COLO829 (cell line): ENCODE measurements at regions not wholly inside any gene's neighbourhood (a gene's known extent, or its start where the extent isn't known, plus 50 kb on each side); places are given as distances from the start of the nearest gene placed in this dataset.

Experiments used
- DNase-seq: peaks from one replicate; pipeline ENCODE4 v3.0.0; 2012; ENCODE audit warnings: low spot score

GRCh38 chr4:123841447-123842121 is 445.0 kb downstream of the SPRY1 start:
- no peak for DNase-seq

DNA sequence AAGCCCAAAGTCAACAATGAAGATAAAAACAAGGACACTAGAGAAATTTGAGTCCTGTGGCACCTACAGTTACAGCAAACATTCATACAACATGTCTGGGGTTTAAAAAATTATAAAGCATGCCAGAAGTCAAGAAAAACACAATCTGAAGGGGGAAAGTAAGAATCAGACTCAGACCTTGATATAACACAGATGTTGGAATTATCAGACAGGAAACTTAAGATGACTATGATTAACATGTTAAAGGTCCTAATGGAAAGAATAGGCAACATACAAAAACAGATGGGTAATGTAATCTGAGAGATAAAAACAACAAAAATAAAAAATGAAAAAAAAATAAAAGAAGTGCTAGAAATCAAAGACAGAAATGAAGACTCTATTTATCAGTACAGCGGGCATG is 446.5 kb downstream of the SPRY1 start:
- no peak for DNase-seq

DNA sequence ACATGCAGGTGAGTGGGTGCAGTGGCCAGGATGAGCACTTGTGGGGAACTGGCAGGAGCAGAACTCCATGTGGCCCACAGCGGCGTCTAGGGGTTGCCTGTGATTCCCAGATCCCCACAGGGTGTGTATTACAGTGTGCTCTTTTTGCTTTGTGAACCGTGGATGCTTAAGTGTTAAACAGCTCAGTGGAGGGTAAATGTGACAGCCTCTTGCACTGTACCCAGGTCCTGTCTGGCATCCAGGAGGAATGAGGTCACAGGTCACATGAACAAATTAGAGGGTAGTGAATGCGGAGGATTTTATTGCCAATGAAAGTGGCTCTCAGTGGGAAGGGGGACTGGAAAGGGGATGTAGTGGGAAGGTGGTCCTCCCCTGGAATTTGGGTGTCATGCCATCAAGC is 447.8 kb downstream of the SPRY1 start:
- DNase-seq, result no peak

DNA sequence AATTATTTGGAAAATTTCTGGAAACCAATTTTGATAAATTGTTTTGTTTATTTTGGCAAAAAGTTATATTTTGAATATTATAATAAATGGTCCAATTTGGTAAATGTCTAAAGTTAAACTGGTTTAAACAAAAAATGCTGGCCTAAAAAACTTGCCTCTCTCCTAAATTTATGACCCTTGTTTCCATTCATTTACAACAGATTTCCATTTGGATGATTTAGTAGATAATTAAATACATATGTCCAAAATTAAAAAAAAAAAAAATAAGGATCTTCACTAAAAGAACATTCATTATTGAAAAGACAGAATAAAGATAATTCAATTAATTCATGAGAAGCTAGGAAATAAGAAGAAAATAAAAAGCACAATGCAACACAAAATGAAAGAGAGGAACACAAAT is 449.5 kb downstream of the SPRY1 start:
- no peak for DNase-seq

- DNase-seq, result no peak
Measured at GRCh38 chr4:123846561-123846960, 450.0 kb downstream of the SPRY1 start.

GRCh38 chr4:123848606-123849005 is 452.0 kb downstream of the SPRY1 start:
- no peak for DNase-seq

- DNase-seq, result no peak
Measured at GRCh38 chr4:123849495-123849894, 452.9 kb downstream of the SPRY1 start.

DNA sequence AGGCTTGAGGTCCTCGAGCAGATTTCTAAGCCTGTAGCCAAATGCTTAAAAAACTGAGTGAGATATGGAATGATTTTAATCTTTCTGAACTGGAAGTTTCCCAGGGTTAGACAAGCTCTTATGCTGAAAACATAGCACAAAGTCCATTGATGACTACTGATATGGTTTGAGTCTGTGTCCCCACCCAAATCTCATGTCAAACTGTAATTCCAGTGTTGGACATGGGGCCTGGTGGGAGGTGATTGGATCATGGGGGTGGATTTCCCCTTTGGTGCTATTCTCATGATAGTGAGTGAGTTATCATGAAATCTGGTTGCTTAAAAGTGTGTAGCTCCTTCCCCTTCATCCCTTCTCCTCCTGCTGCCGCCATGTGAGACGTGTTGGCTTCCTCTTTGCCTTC is 454.9 kb downstream of the SPRY1 start:
- no peak for DNase-seq

- DNase-seq, result no peak
Measured at GRCh38 chr4:123853651-123854050, 457.1 kb downstream of the SPRY1 start.

GRCh38 chr4:123856689-123857545 is 460.3 kb downstream of the SPRY1 start:
- no peak for DNase-seq

- no peak for DNase-seq
Measured at GRCh38 chr4:123858465-123858864, 461.9 kb downstream of the SPRY1 start.

- no peak for DNase-seq
Measured at GRCh38 chr4:123862812-123863211, 466.2 kb downstream of the SPRY1 start.

DNA sequence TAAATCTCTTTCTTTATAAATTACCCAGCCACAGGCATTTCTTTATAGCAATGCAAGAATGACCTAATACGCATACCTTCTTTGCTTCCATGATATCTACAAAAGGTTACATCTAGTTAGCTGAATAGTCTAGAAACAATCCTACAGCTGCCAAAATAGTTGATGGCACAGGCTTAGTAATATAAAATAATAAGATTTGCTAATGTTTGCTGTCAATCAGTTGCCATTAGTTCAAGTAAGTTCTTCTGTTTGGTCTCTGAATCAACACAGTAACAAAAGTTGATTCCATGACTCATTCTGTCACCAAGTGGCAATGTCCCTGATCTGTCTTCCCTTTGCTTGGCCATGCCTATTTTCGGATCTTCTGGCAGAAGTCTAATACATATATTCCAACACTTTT is 470.2 kb downstream of the SPRY1 start:
- no peak for DNase-seq

DNA sequence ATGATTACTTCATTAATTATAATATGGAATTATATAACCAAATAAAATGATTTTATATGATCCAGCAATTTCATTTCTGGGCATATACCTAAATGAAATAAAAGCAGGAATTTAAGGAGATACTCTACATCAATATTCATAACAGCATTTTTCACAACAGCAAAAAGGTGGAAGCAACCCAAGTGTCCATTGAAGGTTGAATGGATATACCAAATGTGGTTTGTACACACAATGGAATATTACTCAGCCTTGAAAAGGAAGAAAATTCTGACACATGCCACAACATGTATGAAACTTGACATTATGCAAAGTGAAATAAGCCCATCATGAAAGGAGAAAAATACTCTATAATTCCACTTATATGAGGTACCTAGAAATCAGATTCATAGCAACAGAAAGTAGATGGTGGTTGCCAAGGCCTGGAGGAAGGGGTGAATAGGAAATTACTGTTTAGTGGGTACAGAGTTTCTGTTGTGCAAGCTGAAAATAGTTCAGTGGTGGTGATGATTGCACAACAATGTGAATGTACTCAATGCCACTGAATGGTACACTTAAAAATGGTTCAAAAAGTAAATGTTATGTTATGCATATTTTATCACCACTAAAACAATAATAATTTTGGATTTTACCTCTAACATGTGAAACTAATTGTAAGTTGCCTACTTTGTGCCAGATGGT is 471.5 kb downstream of the SPRY1 start:
- no peak for DNase-seq

DNA sequence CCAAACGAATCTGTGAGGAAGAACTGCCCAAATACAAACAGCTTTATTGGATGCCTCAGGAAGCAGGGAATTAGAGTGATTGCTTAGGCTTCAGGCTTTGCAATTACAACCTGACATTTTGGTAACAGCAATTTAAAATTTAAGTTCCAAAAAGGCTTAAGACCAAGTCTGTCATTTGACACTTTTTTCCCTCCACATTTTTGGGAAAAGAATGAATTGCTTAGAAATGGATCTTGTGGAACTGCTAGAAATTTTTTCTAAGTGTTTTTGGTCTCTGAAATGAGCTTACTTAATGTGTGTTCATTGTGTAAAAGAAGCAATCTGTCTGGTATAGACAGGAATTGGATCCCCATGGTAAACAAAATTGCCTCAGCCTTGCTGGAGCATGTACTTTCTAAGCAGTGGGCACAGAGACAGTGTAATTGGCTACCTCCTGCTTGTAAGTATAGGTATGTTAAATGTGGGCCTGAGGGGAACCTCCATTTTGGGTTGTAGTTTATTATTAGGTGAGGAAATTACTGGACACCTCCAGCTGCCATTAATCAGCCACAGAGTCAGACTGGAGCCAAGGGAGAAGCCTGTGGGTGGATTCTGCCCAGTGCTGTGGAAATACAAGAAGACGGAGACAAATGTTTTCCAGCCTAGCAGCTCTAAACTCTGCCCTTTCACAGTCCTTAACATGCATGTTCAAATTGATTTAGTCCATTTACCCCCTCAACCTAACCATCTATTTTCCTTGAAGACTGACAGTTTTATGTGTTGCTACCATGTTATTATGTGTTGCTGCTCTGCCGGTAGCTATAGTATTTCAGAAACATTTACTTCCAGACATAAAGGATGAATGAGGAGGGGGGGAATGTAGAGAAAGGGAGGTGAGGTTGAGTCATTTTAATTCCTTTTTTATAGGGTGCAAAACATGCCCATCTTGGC is 473.0 kb downstream of the SPRY1 start:
- no peak for DNase-seq

GRCh38 chr4:123870216-123870876 is 473.8 kb downstream of the SPRY1 start:
- no peak for DNase-seq

DNA sequence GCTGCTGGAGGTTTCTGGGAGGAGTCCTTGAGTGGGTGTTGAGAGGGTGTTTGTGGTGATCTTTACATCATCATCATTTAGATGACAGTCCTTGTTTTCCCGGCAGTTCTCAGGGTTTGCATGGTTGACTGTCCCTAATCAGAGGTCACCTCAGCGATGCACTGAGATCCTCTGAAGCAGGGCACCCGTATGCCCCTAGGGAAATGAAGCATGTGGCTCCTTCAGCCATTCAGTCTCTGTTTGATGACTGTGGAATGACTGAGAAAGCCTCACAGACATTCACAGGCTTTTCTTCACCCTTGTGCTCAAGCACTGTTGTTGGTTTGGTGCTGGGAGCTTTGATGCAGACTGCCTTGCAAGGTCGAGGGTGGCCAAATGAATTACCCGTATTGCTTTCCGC is 474.7 kb downstream of the SPRY1 start:
- DNase-seq, result no peak

- no peak for DNase-seq
Measured at GRCh38 chr4:123874063-123874462, 477.5 kb downstream of the SPRY1 start.

DNA sequence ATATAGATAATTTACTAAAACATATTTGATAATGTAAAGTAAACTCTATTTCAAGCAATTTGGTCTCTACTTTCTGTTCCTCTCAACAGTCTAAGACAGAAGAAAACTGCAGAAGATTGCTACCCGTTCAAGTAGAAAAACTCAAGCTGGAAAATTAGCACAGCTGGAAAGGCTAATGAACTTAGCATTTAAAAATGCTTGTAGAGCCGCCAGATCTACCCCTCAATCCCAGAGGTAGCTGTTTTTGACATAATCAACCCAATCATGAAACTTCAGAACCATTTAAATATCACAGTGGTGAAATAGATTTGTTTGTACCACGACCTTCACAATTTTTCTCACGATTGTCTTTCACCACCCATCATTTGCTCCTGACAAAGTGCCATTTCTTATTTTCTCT is 479.5 kb downstream of the SPRY1 start:
- DNase-seq, result no peak

GRCh38 chr4:123876671-123877101 is 480.1 kb downstream of the SPRY1 start:
- DNase-seq, result no peak

GRCh38 chr4:123877551-123877950 is 481.0 kb downstream of the SPRY1 start:
- no peak for DNase-seq
